Panc1 (cell line): ENCODE measurements at regions not wholly inside any gene's neighbourhood (a gene's known extent, or its start where the extent isn't known, plus 50 kb on each side); places are given as distances from the start of the nearest gene placed in this dataset.

Experiments used
- ATAC-seq: fragments of 200-7000 bp; cut with Tn5 transposase; 2 replicates; pipeline ENCODE4 v1.9.1; 2020; ENCODE audit warnings: mild to moderate bottlenecking, moderate library complexity
- BruUV-seq: library from RNA; stranded (reverse); fragments of 400-500 nt; replicated peaks from 2 replicates; lab custom pipeline; 2021; lab: Mats Ljungman, UMichigan
- CTCF ChIA-PET: fragments of 300-600 bp; sonication (Branson Sonifier 250); formaldehyde crosslinking; loops from one replicate; lab custom pipeline; 2022; ENCODE audit warnings: antibody characterized with exemption; lab: Charles Lee
- POLR2A ChIA-PET: fragments of 300-600 bp; sonication (Branson Sonifier 250); formaldehyde crosslinking; loops from one replicate; lab custom pipeline; 2022; ENCODE audit warnings: antibody characterized with exemption; lab: Charles Lee
- DNase-seq: peaks from one replicate; pipeline ENCODE4 v3.0.0-alpha.2; 2010; ENCODE audit warnings: low read depth, low spot score
- H3K27ac ChIP-seq: 2 replicates; pipeline ENCODE4 v1.5.1; 2011; ENCODE audit warnings: mild to moderate bottlenecking, low read length, inconsistent platforms
- H3K27me3 ChIP-seq: fragments of 200-500 bp; sonication (Bioruptor generic); 2 replicates; pipeline ENCODE4 v1.6.0; 2014; ENCODE audit warnings: low read length, inconsistent platforms; ENCODE audit not compliant: control insufficient read depth, insufficient read depth
- H3K36me3 ChIP-seq: fragments of 200-500 bp; sonication (Bioruptor generic); 2 replicates; pipeline ENCODE4 v1.5.1; 2014; ENCODE audit warnings: inconsistent platforms, mild to moderate bottlenecking, low read length, moderate library complexity; ENCODE audit not compliant: control insufficient read depth, insufficient read depth
- H3K4me1 ChIP-seq: 2 replicates; pipeline ENCODE4 v1.5.1; 2011; ENCODE audit warnings: inconsistent platforms, mild to moderate bottlenecking, low read length, moderate library complexity; ENCODE audit not compliant: control insufficient read depth, insufficient read depth
- H3K4me3 ChIP-seq, 2 experiments: 2 replicates each; pipeline ENCODE4 v1.5.1; 2011 to 2012; ENCODE audit warnings: low read depth in 2 of 2, low read length in 2 of 2, mild to moderate bottlenecking in 2 of 2, inconsistent platforms in 1 of 2, moderate library complexity in 1 of 2
- H3K9me3 ChIP-seq: fragments of 200-500 bp; sonication (Bioruptor generic); 2 replicates; pipeline ENCODE4 v1.5.1; 2014; ENCODE audit warnings: low read depth, mild to moderate bottlenecking, inconsistent platforms, low read length, moderate library complexity; ENCODE audit not compliant: control insufficient read depth, insufficient read depth
- POLR2AphosphoS5 ChIP-seq: IDR thresholded peaks from 2 replicates; pipeline ENCODE4 v1.6.1; 2012; ENCODE audit warnings: mild to moderate bottlenecking, low read depth, low read length, moderate library complexity
- SIN3A ChIP-seq: IDR thresholded peaks from 2 replicates; pipeline ENCODE4 v1.6.1; 2012; ENCODE audit warnings: low read depth, mild to moderate bottlenecking, low read length, moderate library complexity, borderline replicate concordance; ENCODE audit not compliant: insufficient read depth
- TCF7L2 ChIP-seq: IDR thresholded peaks from 2 replicates; pipeline ENCODE4 v1.6.1; 2011; ENCODE audit warnings: mild to moderate bottlenecking, low read depth, low read length, inconsistent platforms
- in situ Hi-C: cut with HindIII; loops from 2 replicates; pipeline ENCODE4 v1.10.0; 2016; ENCODE audit warnings: low sequenced_read_pairs, low pct_unique_long_range_greater_than_20kb
- intact Hi-C: fragments of 100-400 bp; cut with micrococcal nuclease; formaldehyde crosslinking; loops from one replicate; pipeline ENCODE4 v1.10.0; 2022; ENCODE audit not compliant: unreplicated experiment
- TF ChIP-seq, protein P1 (sequence below), 2 experiments: IDR thresholded peaks; 2 replicates each; pipeline ENCODE4 v1.6.1; 2011 to 2012; ENCODE audit warnings: low read depth in 2 of 2, control low read depth in 1 of 2, low read length in 1 of 2, mild to moderate bottlenecking in 1 of 2, moderate library complexity in 1 of 2; ENCODE audit not compliant: insufficient read depth in 1 of 2
- TF ChIP-seq, protein P2 (sequence below): fragments of 450-650 bp; IDR thresholded peaks from 2 replicates; pipeline ENCODE4 v1.5.1; 2017; ENCODE audit warnings: mild to moderate bottlenecking

DNA sequence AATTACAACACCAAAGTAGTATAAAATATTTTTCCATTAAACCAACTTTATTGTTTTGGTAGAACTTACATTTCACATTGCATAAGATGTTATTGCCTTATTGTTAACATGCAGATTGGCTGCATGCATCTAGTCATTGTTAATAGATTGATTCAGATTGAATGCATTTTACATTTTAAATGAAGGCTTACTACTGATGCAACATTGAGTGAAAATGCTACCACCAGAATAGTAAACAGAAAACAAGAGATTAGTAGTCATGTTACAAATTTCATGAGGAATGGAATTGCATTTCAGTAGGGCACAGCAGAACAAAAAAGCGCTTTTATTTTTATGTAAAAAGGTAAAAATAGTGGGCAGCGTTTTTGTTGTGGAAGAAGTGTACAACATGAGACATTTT lies 298.3 kb downstream of the ARL4A start:
- intact Hi-C loops: no loop called here
- ChIA-PET POLR2A (interaction anchor here (0.5 kb wide), 1 partner anchor 575 kb away, joined by 3 read pairs; no protein-coding TSS in a partner anchor), CTCF (no interaction called here)
- Histone ChIP-seq H3K27me3 (peaks cover 2% of the 10 kb centered on the region; the same call in 1 of the 2 replicates), H3K36me3 (no peaks in the 10 kb centered on the region), H3K4me3 (no peak overlapping the region), H3K27ac (no peak overlapping the region), H3K9me3 (no peaks in the 10 kb centered on the region), H3K4me1 (no peaks in the 10 kb centered on the region)
- in situ Hi-C loops: no loop called here
- BruUV-seq: no TSS peak
- TF ChIP-seq, protein P1, sequence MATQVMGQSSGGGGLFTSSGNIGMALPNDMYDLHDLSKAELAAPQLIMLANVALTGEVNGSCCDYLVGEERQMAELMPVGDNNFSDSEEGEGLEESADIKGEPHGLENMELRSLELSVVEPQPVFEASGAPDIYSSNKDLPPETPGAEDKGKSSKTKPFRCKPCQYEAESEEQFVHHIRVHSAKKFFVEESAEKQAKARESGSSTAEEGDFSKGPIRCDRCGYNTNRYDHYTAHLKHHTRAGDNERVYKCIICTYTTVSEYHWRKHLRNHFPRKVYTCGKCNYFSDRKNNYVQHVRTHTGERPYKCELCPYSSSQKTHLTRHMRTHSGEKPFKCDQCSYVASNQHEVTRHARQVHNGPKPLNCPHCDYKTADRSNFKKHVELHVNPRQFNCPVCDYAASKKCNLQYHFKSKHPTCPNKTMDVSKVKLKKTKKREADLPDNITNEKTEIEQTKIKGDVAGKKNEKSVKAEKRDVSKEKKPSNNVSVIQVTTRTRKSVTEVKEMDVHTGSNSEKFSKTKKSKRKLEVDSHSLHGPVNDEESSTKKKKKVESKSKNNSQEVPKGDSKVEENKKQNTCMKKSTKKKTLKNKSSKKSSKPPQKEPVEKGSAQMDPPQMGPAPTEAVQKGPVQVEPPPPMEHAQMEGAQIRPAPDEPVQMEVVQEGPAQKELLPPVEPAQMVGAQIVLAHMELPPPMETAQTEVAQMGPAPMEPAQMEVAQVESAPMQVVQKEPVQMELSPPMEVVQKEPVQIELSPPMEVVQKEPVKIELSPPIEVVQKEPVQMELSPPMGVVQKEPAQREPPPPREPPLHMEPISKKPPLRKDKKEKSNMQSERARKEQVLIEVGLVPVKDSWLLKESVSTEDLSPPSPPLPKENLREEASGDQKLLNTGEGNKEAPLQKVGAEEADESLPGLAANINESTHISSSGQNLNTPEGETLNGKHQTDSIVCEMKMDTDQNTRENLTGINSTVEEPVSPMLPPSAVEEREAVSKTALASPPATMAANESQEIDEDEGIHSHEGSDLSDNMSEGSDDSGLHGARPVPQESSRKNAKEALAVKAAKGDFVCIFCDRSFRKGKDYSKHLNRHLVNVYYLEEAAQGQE (IDR thresholded peaks at IDR 0.05; ENCODE audit: insufficient read depth in 1 of 2, low read depth in 2 of 2, low read length in 1 of 2): no peak
- no peak for TF ChIP-seq SIN3A
- no peak for TF ChIP-seq TCF7L2
- TF ChIP-seq POLR2AphosphoS5: no peak
- TF ChIP-seq, protein P2, sequence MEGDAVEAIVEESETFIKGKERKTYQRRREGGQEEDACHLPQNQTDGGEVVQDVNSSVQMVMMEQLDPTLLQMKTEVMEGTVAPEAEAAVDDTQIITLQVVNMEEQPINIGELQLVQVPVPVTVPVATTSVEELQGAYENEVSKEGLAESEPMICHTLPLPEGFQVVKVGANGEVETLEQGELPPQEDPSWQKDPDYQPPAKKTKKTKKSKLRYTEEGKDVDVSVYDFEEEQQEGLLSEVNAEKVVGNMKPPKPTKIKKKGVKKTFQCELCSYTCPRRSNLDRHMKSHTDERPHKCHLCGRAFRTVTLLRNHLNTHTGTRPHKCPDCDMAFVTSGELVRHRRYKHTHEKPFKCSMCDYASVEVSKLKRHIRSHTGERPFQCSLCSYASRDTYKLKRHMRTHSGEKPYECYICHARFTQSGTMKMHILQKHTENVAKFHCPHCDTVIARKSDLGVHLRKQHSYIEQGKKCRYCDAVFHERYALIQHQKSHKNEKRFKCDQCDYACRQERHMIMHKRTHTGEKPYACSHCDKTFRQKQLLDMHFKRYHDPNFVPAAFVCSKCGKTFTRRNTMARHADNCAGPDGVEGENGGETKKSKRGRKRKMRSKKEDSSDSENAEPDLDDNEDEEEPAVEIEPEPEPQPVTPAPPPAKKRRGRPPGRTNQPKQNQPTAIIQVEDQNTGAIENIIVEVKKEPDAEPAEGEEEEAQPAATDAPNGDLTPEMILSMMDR: no peak
- ATAC-seq (no peak), DNase-seq (no peak)

DNA sequence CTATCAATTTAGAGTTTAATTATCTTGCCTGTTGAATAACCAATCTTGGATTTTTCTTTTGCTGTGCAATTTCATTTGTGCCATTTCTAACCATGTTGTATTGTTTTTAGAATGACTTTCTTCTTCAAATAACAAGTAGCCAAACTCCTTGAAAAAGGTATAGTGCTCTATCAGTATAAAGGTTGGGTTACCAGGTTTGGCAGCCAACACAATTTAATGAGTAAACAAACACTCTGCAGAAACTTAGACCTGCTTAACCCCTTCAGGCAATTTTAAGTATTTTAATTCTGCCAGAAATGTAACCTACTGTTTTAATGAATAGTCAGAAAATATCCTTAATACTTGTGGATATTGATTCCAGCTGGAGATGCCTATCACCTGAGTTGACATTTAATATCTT lies 299.8 kb downstream of the ARL4A start:
- 0 out of 2 replicates have a peak, but pooled peaks cover 2% of the 10 kb centered on the region for H3K27me3 ChIP-seq
- TF ChIP-seq TCF7L2 (no peak), POLR2AphosphoS5 (no peak), SIN3A (no peak)
- TF ChIP-seq, protein P2: no peak
- TF ChIP-seq, protein P1 (IDR thresholded peaks at IDR 0.05; ENCODE audit: insufficient read depth in 1 of 2, low read depth in 2 of 2, low read length in 1 of 2): no peak
- DNase-seq: no peak
- no peaks in the 10 kb centered on the region for H3K36me3 ChIP-seq
- no peak overlapping the region for H3K27ac ChIP-seq
- no TSS peak for BruUV-seq
- no peaks in the 10 kb centered on the region for H3K9me3 ChIP-seq
- intact Hi-C loops: no loop called here
- ATAC-seq: no peak
- H3K4me3 ChIP-seq: no peak overlapping the region
- no peaks in the 10 kb centered on the region for H3K4me1 ChIP-seq
- ChIA-PET CTCF (no interaction called here), POLR2A (no interaction called here)
- in situ Hi-C loops: no loop called here
